HuH-7 (cell line): ENCODE measurements at regions not wholly inside any gene's neighbourhood (a gene's known extent, or its start where the extent isn't known, plus 50 kb on each side); places are given as distances from the start of the nearest gene placed in this dataset.

Experiments used
- DNase-seq: peaks from one replicate; pipeline ENCODE4 v3.0.0; 2011; ENCODE audit warnings: low spot score

GRCh38 chr9:72431036-72431435, 66.0 kb upstream of the ZFAND5 start:
- DNase-seq: no peak

DNA sequence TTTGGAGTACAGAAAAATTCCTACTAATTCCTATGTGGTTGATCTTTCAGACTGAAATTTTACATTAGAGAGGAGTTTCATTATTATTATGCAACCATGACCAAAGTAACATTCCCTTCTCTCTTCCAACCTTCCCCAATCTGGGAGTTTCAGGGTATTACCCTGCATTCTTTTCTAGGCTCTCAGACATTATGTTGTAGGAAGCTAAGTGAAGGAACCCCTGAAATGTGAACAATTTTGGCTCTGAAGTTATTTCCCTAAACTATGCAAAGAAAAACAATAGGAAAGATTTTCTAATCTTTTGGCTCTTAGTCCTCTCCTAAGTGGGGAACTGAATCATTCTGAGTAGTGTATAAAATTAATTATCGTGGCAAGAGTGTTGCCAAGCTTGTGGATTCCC, 63.3 kb upstream of the ZFAND5 start:
- no peak for DNase-seq

GRCh38 chr9:72427801-72428200, 62.8 kb upstream of the ZFAND5 start:
- DNase-seq: no peak

DNA sequence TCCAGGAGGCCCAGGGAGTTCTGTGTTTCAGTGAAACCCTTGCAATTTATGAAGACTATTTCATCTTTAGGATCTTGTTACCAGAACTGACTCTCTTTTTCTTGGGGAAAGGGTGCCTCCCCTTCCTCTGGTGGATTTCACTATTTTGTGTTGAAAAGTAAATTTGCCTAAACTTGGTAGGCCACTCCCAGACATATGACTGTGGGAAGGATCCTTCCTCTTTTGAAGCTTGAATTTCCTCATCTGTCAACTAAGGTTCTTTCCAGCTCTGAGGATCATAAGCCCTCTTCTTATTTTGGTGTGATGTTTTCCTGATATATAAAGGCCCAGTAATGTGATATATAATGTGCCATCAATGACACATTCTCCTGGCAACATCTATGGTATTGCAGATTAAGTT, 59.1 kb upstream of the ZFAND5 start:
- no peak for DNase-seq

GRCh38 chr9:72422214-72422613, 57.2 kb upstream of the ZFAND5 start:
- DNase-seq: peak; percentile 16

- DNase-seq: no peak
Observed at GRCh38 chr9:72420783-72421182, 55.8 kb upstream of the ZFAND5 start.

GRCh38 chr9:72415948-72416347, 50.9 kb upstream of the ZFAND5 start:
- no peak for DNase-seq

- DNase-seq: no peak
Observed at GRCh38 chr9:72415163-72415562, 50.2 kb upstream of the ZFAND5 start.
